H1 (cell line): ENCODE measurements at regions not wholly inside any gene's neighbourhood (a gene's known extent, or its start where the extent isn't known, plus 50 kb on each side); places are given as distances from the start of the nearest gene placed in this dataset.

Experiments
- CBX5 ChIP-seq: fragments of 300-800, 300-1000 bp; sonication (generic); IDR thresholded peaks from 2 replicates; pipeline ENCODE4 v1.7.1; 2016; ENCODE audit warnings: antibody characterized with exemption, low read length, low read depth
- CEBPB ChIP-seq: IDR thresholded peaks from 2 replicates; pipeline ENCODE4 v1.6.1; 2012; ENCODE audit warnings: low read depth, low read length
- CHD2 ChIP-seq: IDR thresholded peaks from 2 replicates; pipeline ENCODE4 v1.6.1; 2012; ENCODE audit warnings: low read length, improper control_type of control experiment
- EP300 ChIP-seq, 2 experiments: IDR thresholded peaks; 1 replicate in 1 of 2; 2 replicates in 1 of 2; pipeline ENCODE4 v1.6.1; 2011 to 2012; ENCODE audit warnings: low read depth in 2 of 2, low read length in 2 of 2, mild to moderate bottlenecking in 2 of 2, borderline replicate concordance in 1 of 2, inconsistent platforms in 1 of 2, moderate library complexity in 1 of 2
- EZH2 ChIP-seq: fragments of 200-600 bp; sonication (generic); IDR thresholded peaks from 2 replicates; pipeline ENCODE4 v1.7.1; 2012; ENCODE audit warnings: low read depth, mild to moderate bottlenecking, moderate library complexity, low read length, inconsistent platforms; ENCODE audit not compliant: severe bottlenecking
- GTF2F1 ChIP-seq: IDR thresholded peaks from 2 replicates; pipeline ENCODE4 v1.6.1; 2012; ENCODE audit warnings: low read depth, low read length, improper control_type of control experiment, borderline replicate concordance
- JUN ChIP-seq: IDR thresholded peaks from 2 replicates; pipeline ENCODE4 v1.6.1; 2011; ENCODE audit warnings: low read depth, mild to moderate bottlenecking, improper control_type of control experiment, low read length
- POLR2A ChIP-seq, 2 experiments: IDR thresholded peaks; 1 replicate in 1 of 2; 2 replicates in 1 of 2; pipeline ENCODE4 v1.6.1; 2011; ENCODE audit warnings: low read depth in 2 of 2, low read length in 2 of 2, mild to moderate bottlenecking in 2 of 2; ENCODE audit errors: control extremely low read depth in 1 of 2
- POLR2AphosphoS5 ChIP-seq: IDR thresholded peaks from 2 replicates; pipeline ENCODE4 v1.6.1; 2011; ENCODE audit warnings: low read depth, low read length
- TF ChIP-seq, protein P1 (sequence below), 3 experiments: IDR thresholded peaks; 1 replicate in 2 of 3; 2 replicates in 1 of 3; pipeline versions ENCODE4 v1.5.1 to v1.6.1; 2011; ENCODE audit warnings: low read length in 3 of 3, mild to moderate bottlenecking in 3 of 3, inconsistent platforms in 2 of 3, low read depth in 1 of 3, moderate library complexity in 1 of 3; ENCODE audit not compliant: insufficient read depth in 1 of 3; ENCODE audit errors: control extremely low read depth in 1 of 3
- TF ChIP-seq, protein P2 (sequence below): IDR thresholded peaks from 2 replicates; pipeline ENCODE4 v1.6.1; 2012; ENCODE audit warnings: inconsistent platforms

DNA sequence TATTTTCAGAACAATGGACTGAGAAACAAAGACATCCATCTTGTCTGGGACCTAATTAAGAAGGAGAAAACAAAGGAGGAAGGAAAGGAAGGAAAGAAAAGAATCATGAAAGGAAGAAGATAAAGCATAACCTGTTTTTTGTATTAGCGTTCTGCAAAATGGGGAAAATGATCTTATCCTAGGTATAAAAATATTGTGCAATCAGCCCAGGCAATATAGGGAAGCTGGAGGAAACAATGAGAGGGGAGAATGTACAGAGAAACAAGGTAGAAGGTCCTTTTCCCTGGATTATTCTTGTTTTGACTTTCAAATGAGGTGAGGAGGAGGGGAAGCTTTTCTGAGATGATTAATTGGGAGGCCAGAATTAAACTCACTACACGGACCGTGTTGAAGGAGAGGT, 177.9 kb downstream of the COX7C start:
- TF ChIP-seq, protein P1, sequence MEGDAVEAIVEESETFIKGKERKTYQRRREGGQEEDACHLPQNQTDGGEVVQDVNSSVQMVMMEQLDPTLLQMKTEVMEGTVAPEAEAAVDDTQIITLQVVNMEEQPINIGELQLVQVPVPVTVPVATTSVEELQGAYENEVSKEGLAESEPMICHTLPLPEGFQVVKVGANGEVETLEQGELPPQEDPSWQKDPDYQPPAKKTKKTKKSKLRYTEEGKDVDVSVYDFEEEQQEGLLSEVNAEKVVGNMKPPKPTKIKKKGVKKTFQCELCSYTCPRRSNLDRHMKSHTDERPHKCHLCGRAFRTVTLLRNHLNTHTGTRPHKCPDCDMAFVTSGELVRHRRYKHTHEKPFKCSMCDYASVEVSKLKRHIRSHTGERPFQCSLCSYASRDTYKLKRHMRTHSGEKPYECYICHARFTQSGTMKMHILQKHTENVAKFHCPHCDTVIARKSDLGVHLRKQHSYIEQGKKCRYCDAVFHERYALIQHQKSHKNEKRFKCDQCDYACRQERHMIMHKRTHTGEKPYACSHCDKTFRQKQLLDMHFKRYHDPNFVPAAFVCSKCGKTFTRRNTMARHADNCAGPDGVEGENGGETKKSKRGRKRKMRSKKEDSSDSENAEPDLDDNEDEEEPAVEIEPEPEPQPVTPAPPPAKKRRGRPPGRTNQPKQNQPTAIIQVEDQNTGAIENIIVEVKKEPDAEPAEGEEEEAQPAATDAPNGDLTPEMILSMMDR (IDR thresholded peaks at IDR 0.05; ENCODE audit: control extremely low read depth in 1 of 3, insufficient read depth in 1 of 3, low read depth in 1 of 3, low read length in 3 of 3): no peak
- no peak for TF ChIP-seq EZH2
- TF ChIP-seq POLR2A (IDR thresholded peaks at IDR 0.05; ENCODE audit: control extremely low read depth in 1 of 2, low read depth in 2 of 2, low read length in 2 of 2): no peak
- TF ChIP-seq POLR2AphosphoS5: no peak
- no peak for TF ChIP-seq CBX5
- 0 out of 2 replicates have a peak, but pooled peaks have one; percentile 42 for TF ChIP-seq CEBPB
- no peak for TF ChIP-seq EP300 (IDR thresholded peaks at IDR 0.05; ENCODE audit: borderline replicate concordance in 1 of 2, low read depth in 2 of 2, low read length in 2 of 2)
- no peak for TF ChIP-seq GTF2F1
- TF ChIP-seq JUN: no peak
- no peak for TF ChIP-seq CHD2
- TF ChIP-seq, protein P2, sequence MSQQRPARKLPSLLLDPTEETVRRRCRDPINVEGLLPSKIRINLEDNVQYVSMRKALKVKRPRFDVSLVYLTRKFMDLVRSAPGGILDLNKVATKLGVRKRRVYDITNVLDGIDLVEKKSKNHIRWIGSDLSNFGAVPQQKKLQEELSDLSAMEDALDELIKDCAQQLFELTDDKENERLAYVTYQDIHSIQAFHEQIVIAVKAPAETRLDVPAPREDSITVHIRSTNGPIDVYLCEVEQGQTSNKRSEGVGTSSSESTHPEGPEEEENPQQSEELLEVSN: no peak
